HUES64 (cell line): ENCODE measurements at regions not wholly inside any gene's neighbourhood (a gene's known extent, or its start where the extent isn't known, plus 50 kb on each side); places are given as distances from the start of the nearest gene placed in this dataset.

Experiments used
- H3K27ac ChIP-seq: 2 replicates; pipeline ENCODE4 v1.7.0; 2013; ENCODE audit warnings: low read depth, low read length, inconsistent platforms
- H3K27me3 ChIP-seq: 2 replicates; pipeline ENCODE4 v1.6.1; 2013; ENCODE audit warnings: mild to moderate bottlenecking, low read length; ENCODE audit not compliant: insufficient read depth
- H3K36me3 ChIP-seq: 2 replicates; pipeline ENCODE4 v1.6.1; 2013; ENCODE audit warnings: mild to moderate bottlenecking, low read length; ENCODE audit not compliant: insufficient read depth
- H3K4me1 ChIP-seq: 2 replicates; pipeline ENCODE4 v1.6.1; 2013; ENCODE audit warnings: mild to moderate bottlenecking, low read length, moderate library complexity; ENCODE audit not compliant: insufficient read depth
- H3K4me3 ChIP-seq: 2 replicates; pipeline ENCODE4 v1.5.1; 2013; ENCODE audit warnings: mild to moderate bottlenecking, low read length, moderate library complexity
- H3K9ac ChIP-seq: 2 replicates; pipeline ENCODE4 v1.6.1; 2013; ENCODE audit warnings: mild to moderate bottlenecking, low read depth, low read length
- H3K9me3 ChIP-seq: 2 replicates; pipeline ENCODE4 v1.6.1; 2013; ENCODE audit warnings: low read depth, low read length; ENCODE audit not compliant: insufficient read depth
- WGBS: fragments of 150-250, 120-280 bp; methylation state at CpG from one replicate; pipeline ENCODE4 v1.1.7; 2013; ENCODE audit warnings: missing lambda C conversion rate; 5-methylcytosine and 5-hydroxymethylcytosine counted together

GRCh38 chr4:67122029-67122428 lies 423.3 kb downstream of the CENPC start:
- WGBS = 37% methylated on average over 2 of the region's 3 CpGs
- H3K9ac ChIP-seq = no peak overlapping the region
- no peaks in the 10 kb centered on the region for H3K4me1 ChIP-seq
- H3K36me3 ChIP-seq = no peaks in the 10 kb centered on the region
- no peak overlapping the region for H3K27ac ChIP-seq
- no peaks in the 10 kb centered on the region for H3K9me3 ChIP-seq
- H3K27me3 ChIP-seq = no peaks in the 10 kb centered on the region
- H3K4me3 ChIP-seq = no peak overlapping the region

GRCh38 chr4:67120369-67120768 lies 424.9 kb downstream of the CENPC start:
- Histone ChIP-seq H3K36me3 (no peaks in the 10 kb centered on the region), H3K9me3 (no peaks in the 10 kb centered on the region), H3K4me1 (no peaks in the 10 kb centered on the region), H3K27me3 (no peaks in the 10 kb centered on the region), H3K27ac (no peak overlapping the region), H3K4me3 (no peak overlapping the region), H3K9ac (no peak overlapping the region)
- 98% methylated on average over 1 of the region's 1 CpG for WGBS

- peaks cover 3% of the 10 kb centered on the region; the same call in 1 of the 2 replicates for H3K4me1 ChIP-seq
- H3K36me3 ChIP-seq = no peaks in the 10 kb centered on the region
- no peaks in the 10 kb centered on the region for H3K9me3 ChIP-seq
- H3K9ac ChIP-seq = no peak overlapping the region
- no peaks in the 10 kb centered on the region for H3K27me3 ChIP-seq
- no peak overlapping the region for H3K27ac ChIP-seq
- H3K4me3 ChIP-seq = no peak overlapping the region
Measured at GRCh38 chr4:67109276-67109675, 436.0 kb downstream of the CENPC start.

DNA sequence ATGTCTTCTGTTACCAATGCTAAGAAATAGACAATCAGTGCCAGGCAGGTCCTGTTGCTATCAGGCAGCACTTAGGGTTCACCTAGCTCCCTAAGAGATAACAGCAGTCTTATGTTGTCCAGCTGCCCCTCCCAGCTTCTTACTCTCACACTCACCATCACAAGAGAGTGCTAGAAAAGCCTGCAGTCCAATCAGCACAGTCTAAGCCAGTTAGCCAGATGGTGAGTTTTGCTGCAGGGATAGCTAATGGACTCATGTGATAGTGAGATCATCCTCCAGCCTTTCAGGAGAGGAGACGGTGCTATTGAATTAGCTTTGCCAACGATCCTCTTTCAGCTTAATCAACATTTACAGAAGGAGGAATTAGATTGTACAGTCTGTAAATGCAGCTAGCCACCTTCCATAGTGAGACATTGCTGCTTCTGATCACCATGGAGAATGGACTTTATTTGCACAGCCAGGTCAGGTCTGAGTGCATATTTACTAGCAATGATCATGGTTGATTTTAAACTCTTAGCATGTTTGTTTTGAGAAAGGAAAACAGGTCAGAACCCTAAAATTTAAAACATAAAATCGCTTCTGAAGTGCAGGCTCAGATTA lies 438.3 kb downstream of the CENPC start:
- Histone ChIP-seq H3K4me1 (peaks cover 3% of the 10 kb centered on the region; the same call in 1 of the 2 replicates), H3K4me3 (no peak overlapping the region), H3K9me3 (no peaks in the 10 kb centered on the region), H3K27me3 (no peaks in the 10 kb centered on the region), H3K27ac (no peak overlapping the region), H3K36me3 (no peaks in the 10 kb centered on the region), H3K9ac (no peak overlapping the region)
- WGBS = 76% methylated on average over 1 of the region's 3 CpGs

DNA sequence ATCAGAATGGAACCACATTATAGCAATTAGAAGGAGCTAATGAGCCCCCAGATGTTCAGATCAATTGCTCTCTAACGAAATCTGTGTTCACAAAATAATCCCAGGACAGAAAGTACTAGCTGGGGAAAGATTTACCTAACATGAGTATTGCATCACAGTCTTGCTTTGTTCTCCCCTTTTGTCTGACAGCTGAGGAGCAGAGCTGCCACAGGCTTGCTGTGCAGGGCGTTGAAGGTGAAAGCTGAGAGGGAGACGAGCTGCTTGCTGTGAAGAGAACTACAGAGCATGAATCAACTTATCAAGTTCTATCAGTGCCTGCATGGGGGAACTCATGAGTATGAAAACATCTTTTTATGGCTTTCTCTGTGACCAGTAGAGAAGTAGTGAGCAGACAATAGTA lies 441.2 kb downstream of the CENPC start:
- H3K27ac ChIP-seq = no peak overlapping the region
- 75% methylated on average over 3 of the region's 3 CpGs for WGBS
- peaks cover 3% of the 10 kb centered on the region; the same call in 1 of the 2 replicates for H3K4me1 ChIP-seq

GRCh38 chr4:67103001-67103747 lies 442.1 kb downstream of the CENPC start:
- Histone ChIP-seq H3K36me3 (no peaks in the 10 kb centered on the region), H3K9ac (no peak overlapping the region), H3K27ac (no peak overlapping the region), H3K4me1 (peaks cover 3% of the 10 kb centered on the region; the same call in 1 of the 2 replicates), H3K9me3 (no peaks in the 10 kb centered on the region), H3K27me3 (no peaks in the 10 kb centered on the region), H3K4me3 (no peak overlapping the region)
- 91% methylated on average over 6 of the region's 6 CpGs for WGBS

More for the DNA sequence above, 441.2 kb downstream of the CENPC start:
- H3K4me3 ChIP-seq = no peak overlapping the region
- H3K36me3 ChIP-seq = no peaks in the 10 kb centered on the region
- no peaks in the 10 kb centered on the region for H3K27me3 ChIP-seq
- H3K9me3 ChIP-seq = no peaks in the 10 kb centered on the region
- no peak overlapping the region for H3K9ac ChIP-seq

DNA sequence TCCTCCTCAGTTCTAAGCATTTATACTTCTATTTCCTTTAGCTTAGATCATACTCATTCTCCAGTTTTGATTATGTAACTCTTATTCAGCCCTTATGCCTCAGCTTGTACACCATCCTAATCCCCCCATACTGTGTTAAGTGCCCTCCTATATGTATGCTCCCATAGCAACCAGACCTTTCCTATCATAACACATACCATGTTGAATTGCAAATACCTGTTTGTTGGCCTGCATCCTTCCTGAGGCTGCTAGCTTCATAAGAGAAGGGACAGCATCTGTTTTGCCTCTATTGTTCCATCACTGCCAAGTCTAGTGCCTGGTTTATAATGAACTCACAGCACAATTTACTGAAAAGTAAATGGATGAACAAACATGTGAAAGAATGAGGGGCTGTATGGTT lies 443.7 kb downstream of the CENPC start:
- Histone ChIP-seq H3K4me3 (no peak overlapping the region), H3K27me3 (no peaks in the 10 kb centered on the region), H3K9ac (no peak overlapping the region), H3K4me1 (no peaks in the 10 kb centered on the region), H3K27ac (no peak overlapping the region), H3K9me3 (no peaks in the 10 kb centered on the region), H3K36me3 (no peaks in the 10 kb centered on the region)

DNA sequence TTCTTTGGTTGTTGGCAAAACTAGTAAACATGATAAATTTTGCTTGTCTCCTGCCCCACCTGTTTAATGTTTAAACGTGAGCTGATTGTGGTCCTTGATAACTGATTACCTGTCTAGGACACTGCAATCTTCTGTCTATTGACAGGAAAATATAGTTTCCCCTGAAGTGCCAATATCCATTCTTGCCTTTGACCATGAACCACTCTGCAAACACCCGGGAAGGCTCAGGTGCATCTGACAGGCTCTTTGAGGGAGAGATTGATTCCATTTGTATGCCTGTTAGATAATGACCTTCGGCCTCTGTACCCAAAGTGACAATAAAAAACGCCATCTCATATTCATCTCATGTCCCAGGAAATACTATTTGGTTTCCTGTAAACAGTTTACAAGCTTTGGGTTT lies 453.0 kb downstream of the CENPC start:
- Histone ChIP-seq H3K27ac (no peak overlapping the region), H3K36me3 (no peaks in the 10 kb centered on the region), H3K27me3 (no peaks in the 10 kb centered on the region), H3K9me3 (no peaks in the 10 kb centered on the region), H3K4me3 (no peak overlapping the region), H3K4me1 (no peaks in the 10 kb centered on the region), H3K9ac (no peak overlapping the region)
- 94% methylated on average over 2 of the region's 4 CpGs for WGBS

GRCh38 chr4:67091673-67092072 lies 453.6 kb downstream of the CENPC start:
- H3K36me3 ChIP-seq = no peaks in the 10 kb centered on the region
- no peak overlapping the region for H3K27ac ChIP-seq
- H3K9ac ChIP-seq = no peak overlapping the region
- H3K4me3 ChIP-seq = no peak overlapping the region
- H3K27me3 ChIP-seq = no peaks in the 10 kb centered on the region
- no peaks in the 10 kb centered on the region for H3K4me1 ChIP-seq
- no peaks in the 10 kb centered on the region for H3K9me3 ChIP-seq

DNA sequence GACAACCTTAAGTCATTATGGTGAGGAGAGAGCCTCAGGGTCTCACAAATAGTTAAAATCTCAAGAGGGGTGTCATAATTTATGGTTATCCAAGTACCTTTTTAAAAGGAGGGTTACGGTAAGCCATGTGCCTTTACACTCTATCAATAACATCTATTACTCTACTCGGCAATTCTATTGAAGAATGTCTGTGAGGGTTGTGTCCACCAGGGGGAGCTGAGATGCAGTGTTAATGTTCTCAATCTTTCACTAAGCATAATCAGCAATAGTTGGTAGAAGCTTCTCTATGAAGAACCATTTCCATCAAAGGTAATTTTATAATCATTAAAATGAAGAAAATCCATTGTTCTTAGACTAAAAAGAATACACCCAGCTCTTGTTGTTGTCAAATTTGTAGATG lies 457.4 kb downstream of the CENPC start:
- Histone ChIP-seq H3K36me3 (no peaks in the 10 kb centered on the region), H3K27ac (no peak overlapping the region), H3K4me3 (no peak overlapping the region), H3K9me3 (no peaks in the 10 kb centered on the region), H3K9ac (no peak overlapping the region), H3K4me1 (peaks cover 29% of the 10 kb centered on the region), H3K27me3 (no peaks in the 10 kb centered on the region)
- WGBS = no CpG with 5 or more reads among the region's 2 CpGs

- no peak overlapping the region for H3K4me3 ChIP-seq
- H3K9me3 ChIP-seq = no peaks in the 10 kb centered on the region
- H3K4me1 ChIP-seq = peaks cover 33% of the 10 kb centered on the region
- H3K27me3 ChIP-seq = no peaks in the 10 kb centered on the region
- 97% methylated on average over 2 of the region's 2 CpGs for WGBS
- H3K36me3 ChIP-seq = no peaks in the 10 kb centered on the region
- H3K27ac ChIP-seq = no peak overlapping the region
- H3K9ac ChIP-seq = no peak overlapping the region
Measured at GRCh38 chr4:67084783-67085182, 460.5 kb downstream of the CENPC start.
